22Rv1 (cell line): ENCODE measurements at regions not wholly inside any gene's neighbourhood (a gene's known extent, or its start where the extent isn't known, plus 50 kb on each side); places are given as distances from the start of the nearest gene placed in this dataset.

ENCODE experiments used
- H3K27ac ChIP-seq: fragments of 450-650 bp; 2 replicates; pipeline ENCODE4 v1.5.1; 2017
- ZFX ChIP-seq: fragments of 450-650 bp; IDR thresholded peaks from 2 replicates; pipeline ENCODE4 v1.6.1; 2017; ENCODE audit warnings: antibody characterized with exemption, borderline replicate concordance
- TF ChIP-seq, protein P1 (sequence below): fragments of 450-650 bp; IDR thresholded peaks from 2 replicates; pipeline ENCODE4 v1.5.1; 2017; ENCODE audit warnings: mild to moderate bottlenecking

DNA sequence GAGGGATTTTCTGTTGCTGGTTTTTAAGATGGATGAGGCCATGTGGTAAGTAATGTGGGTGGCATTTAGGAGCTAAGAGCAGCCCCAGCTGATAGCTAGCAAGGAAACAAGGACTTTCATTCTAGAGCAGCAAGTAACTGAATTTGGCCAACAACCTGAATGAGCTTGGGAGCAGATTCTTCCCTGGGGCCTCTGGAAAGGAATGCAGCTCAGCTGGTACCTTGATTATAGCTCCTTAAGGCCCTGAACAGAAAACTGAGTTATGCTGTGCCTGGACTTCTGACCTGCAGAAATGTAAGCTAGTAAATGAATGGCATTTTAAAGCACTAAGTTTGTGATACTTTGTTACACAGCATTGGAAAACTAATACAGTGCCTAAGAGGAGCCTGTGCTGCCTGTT lies 565.5 kb downstream of the PDCD6IP start:
- no peak overlapping the region for H3K27ac ChIP-seq
- TF ChIP-seq, protein P1, sequence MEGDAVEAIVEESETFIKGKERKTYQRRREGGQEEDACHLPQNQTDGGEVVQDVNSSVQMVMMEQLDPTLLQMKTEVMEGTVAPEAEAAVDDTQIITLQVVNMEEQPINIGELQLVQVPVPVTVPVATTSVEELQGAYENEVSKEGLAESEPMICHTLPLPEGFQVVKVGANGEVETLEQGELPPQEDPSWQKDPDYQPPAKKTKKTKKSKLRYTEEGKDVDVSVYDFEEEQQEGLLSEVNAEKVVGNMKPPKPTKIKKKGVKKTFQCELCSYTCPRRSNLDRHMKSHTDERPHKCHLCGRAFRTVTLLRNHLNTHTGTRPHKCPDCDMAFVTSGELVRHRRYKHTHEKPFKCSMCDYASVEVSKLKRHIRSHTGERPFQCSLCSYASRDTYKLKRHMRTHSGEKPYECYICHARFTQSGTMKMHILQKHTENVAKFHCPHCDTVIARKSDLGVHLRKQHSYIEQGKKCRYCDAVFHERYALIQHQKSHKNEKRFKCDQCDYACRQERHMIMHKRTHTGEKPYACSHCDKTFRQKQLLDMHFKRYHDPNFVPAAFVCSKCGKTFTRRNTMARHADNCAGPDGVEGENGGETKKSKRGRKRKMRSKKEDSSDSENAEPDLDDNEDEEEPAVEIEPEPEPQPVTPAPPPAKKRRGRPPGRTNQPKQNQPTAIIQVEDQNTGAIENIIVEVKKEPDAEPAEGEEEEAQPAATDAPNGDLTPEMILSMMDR = no peak
- TF ChIP-seq ZFX = no peak

DNA sequence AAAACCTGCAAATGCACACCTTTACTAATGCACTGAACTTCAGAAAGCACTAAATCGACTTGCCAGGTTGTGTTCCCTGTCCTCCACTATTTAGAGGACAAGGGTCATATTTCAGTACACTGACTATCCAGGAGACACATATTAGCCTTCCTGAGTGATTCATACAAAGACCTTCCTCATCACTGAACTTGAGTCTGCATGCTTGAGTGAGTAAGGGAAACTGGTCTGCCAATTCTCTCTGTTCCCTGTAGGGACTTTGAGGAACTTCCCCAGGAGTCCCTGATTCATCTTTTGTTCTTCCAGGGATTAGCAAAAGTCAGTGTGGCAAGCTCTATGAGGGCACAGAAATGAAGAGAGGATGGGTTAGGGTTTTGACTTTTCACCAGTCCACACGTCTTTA lies 565.9 kb downstream of the PDCD6IP start:
- no peak overlapping the region for H3K27ac ChIP-seq
- TF ChIP-seq ZFX = no peak
- TF ChIP-seq, protein P1 = no peak

DNA sequence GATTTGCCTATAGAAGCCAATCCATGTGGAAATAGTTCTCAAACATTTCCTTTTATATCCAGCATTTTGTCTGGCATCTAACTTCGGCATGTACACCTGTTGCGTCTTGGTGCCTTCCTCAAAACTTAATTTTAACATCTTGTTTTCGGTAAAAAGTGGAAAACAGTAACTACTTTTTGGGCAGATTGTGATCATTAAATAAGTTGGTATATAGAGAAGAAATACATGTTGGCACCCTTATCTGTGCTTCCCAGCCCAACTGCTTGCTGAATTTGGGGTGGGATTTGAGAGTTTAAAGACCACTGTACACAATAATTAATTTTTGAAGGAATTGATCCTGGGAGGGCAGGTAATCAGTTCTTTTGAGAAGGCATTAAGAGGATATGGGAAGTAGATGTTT lies 566.8 kb downstream of the PDCD6IP start:
- TF ChIP-seq, protein P1 = no peak
- no peak for TF ChIP-seq ZFX

DNA sequence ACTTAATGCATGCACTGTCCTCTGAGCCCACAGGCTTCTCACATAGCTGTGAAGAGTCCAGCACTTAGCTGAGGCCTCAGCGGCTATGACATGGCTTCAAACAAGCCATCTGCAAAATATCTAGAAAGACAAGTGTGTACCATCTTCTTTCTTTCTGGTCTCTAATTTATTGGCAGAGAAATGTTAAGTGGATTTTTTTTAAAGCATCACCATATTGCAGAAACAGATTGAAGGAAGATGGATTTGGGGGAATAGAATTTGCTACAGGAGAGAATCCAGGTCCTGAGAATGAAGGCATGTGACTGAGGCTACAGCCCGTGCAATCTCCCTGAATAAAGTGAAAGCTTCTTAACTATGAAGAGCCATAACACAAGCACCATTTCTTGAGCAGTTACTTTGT lies 567.3 kb downstream of the PDCD6IP start:
- no peak for TF ChIP-seq ZFX
- TF ChIP-seq, protein P1 = no peak
- no peak overlapping the region for H3K27ac ChIP-seq

More for the DNA sequence above, 566.8 kb downstream of the PDCD6IP start:
- no peak overlapping the region for H3K27ac ChIP-seq

DNA sequence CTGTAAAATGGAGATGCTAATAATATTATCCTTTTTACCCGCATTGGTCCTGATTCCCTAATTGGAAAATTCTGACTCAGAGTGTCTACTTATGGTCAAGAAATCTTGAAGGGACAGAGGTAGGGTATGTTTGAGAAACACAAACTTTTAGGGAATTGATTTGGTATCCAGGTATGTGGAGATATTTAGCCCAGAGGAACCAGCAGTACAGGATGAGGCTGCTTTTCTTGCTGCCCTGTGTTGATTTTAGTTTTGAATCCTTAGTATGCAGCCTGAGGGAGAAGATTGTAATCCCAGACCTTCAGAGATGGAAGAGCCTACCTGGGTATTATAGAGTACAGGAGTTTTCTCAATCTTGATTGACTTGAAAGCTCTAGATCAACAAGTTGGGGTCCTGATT lies 569.1 kb downstream of the PDCD6IP start:
- H3K27ac ChIP-seq = no peak overlapping the region
- TF ChIP-seq, protein P1 = no peak
- no peak for TF ChIP-seq ZFX

DNA sequence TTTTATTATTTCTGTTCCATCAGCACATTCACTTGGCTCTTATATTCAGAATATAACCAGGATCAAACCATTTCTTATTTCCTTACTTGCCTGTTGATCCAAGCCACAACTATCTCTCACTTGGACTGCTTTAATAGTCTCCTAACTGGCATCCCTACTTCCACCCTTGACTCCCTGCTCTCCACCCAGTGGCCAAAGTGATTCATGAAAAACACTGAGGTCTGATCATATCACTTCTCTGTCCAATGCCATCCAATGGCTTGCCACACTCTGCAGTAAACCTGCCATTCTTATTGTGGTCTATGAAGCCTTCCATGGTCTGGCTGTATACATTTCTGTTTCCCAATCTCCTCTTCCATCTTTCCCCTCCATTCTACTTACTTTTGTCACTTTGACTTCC lies 576.1 kb downstream of the PDCD6IP start:
- H3K27ac ChIP-seq = no peak overlapping the region

DNA sequence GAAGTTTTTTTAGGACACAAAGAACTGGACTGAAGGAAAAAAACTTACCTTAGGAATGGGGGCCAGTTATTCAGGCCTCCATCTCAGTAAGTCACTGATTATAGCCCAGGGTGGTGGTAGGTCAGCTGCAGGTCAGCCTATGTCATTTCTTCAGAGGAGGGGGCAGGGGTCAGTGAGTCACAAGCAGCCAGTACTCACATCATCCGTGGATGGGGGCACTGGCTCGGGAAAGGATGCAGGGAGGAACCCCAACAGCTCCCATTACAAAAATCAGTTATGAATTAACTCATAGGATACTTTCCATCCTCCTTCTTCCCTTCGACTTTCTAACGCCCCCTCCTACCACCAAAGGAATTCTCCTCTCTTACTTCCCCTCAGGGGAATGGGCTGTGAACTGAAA lies 578.3 kb downstream of the PDCD6IP start:
- H3K27ac ChIP-seq = no peak overlapping the region
- TF ChIP-seq, protein P1 = no peak
- no peak for TF ChIP-seq ZFX

More for the DNA sequence above, 576.1 kb downstream of the PDCD6IP start:
- no peak for TF ChIP-seq ZFX
- TF ChIP-seq, protein P1 = no peak
